Spleen (tissue), 7 donors: ENCODE measurements at regions not wholly inside any gene's neighbourhood (a gene's known extent, or its start where the extent isn't known, plus 50 kb on each side); places are given as distances from the start of the nearest gene placed in this dataset.

ENCODE experiments used
- CTCF ChIP-seq, 11 experiments: fragments of 200-600 bp in 7 of 11; fragments of 450-650 bp in 4 of 11; sonication (generic) in 4 of 11; IDR thresholded peaks in 8 of 11; conservative IDR thresholded peaks in 3 of 11; 1 replicate in 7 of 11; 2 replicates in 4 of 11; pipeline versions ENCODE4 v1.4.0 to v1.8.0; 2016 to 2021; ENCODE audit warnings: antibody characterized with exemption in 11 of 11, inconsistent platforms in 4 of 11, mild to moderate bottlenecking in 1 of 11
- POLR2A ChIP-seq, 3 donors: fragments of 450-650 bp; IDR thresholded peaks; one replicate each; pipeline ENCODE4 v1.5.1; 2017; ENCODE audit warnings: antibody characterized with exemption in 3 of 3, mild to moderate bottlenecking in 1 of 3
- POLR2AphosphoS5 ChIP-seq, 3 donors: sonication (generic); formaldehyde crosslinking; IDR thresholded peaks; one replicate each; pipeline ENCODE4 v1.5.1; 2017; ENCODE audit warnings: antibody characterized with exemption in 3 of 3
- donor health status: DM: no; HTN: no; CAD: no; lungs with moderate emphysema.
- donor health status: DM: no; HTN: no; CAD: no.
- donor health status: DM: no; HTN: no; CAD: no.

GRCh38 chr3:30081904-30082303 is 524.5 kb upstream of the TGFBR2 start:
- no peak for TF ChIP-seq POLR2AphosphoS5 (IDR thresholded peaks at IDR 0.05)
- no peak for TF ChIP-seq CTCF (IDR thresholded peaks at IDR 0.05 in 8 of 11, conservative IDR thresholded peaks at IDR 0.05 in 3 of 11)
- no peak for TF ChIP-seq POLR2A (IDR thresholded peaks at IDR 0.05)
